ENCODE measurements at regions not wholly inside any gene's neighbourhood (a gene's known extent, or its start where the extent isn't known, plus 50 kb on each side); places are given as distances from the start of the nearest gene placed in this dataset.
A peak's percentile ranks its signal among the peaks of the same experiment; 100 is the strongest.

DNA sequence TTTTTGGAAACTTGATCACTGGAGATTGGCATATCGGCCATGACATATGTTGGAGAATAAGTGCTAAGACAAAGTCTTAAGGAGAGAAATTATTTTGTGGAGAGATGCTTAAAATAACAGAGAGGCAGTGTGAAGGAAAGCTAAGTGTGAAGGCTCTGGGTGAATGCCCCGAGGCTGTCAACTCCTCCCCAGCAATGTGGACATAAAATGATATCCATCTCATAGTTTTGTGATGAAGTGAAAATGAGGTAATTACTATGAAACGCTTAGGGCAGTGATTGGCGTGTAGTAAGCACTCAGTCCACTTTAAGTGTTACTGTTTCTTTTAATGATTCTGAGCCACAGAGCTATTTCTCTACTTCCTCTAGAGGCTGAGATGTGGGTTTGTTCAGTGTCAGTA lies 195.8 kb upstream of the KLF12 start:
- no peak for DNase-seq

DNA sequence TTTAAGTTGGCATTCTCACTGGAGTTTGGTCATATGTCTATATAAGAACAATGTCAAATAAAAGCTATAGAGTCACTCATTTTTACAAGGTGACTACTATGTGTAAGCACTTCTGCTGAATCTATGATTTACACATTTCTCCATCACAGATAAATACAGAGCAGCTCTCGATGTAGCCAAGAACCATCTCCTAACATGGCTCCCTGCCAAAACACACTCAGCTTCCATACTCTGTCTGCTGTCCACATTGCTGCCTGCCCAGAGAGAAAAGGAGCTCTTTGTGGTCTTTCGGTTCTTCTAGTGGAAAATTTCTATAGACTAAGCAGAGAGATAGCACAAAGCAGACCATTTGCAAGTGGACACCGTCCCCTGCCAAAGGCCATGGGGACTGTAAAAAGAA lies 190.9 kb upstream of the KLF12 start:
- DNase-seq: peak; percentile 80

DNA sequence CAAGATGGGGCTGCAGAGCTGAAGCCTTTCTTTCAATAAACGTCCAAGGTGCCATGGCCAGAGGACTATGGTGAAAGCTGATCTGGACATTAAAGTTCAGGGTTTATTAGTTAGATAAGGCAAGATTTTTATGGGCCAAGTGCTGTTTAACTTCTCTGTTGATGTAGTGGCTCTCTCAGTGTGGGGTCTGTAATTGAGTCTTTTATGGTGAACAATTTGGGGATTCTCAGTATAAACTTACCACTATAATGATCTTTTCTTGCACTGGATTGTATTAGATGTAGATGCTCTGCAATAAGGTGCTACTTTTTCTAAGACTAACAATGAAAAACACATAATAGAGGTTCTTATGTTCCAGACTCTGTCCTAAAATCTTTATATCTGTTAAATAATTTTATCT lies 190.1 kb upstream of the KLF12 start:
- DNase-seq: no peak

DNA sequence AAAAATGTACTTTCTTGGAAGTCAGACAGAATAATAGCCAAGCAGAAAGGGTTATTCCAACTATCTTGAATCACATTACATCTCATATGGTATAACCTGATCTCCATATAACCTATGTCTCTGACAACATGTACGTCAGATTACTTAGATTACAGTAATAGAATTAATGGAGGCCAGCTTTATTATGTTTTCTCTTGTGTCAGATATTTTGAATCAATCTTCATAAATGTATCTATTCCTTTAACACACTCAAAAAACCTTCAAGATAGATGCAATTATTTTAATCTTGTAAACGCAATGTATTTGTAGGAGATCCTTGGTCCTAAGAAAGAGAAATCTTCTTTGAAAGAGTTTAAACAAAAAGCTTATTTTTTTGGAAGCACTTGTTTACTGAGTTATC lies 188.4 kb upstream of the KLF12 start:
- no peak for DNase-seq

DNA sequence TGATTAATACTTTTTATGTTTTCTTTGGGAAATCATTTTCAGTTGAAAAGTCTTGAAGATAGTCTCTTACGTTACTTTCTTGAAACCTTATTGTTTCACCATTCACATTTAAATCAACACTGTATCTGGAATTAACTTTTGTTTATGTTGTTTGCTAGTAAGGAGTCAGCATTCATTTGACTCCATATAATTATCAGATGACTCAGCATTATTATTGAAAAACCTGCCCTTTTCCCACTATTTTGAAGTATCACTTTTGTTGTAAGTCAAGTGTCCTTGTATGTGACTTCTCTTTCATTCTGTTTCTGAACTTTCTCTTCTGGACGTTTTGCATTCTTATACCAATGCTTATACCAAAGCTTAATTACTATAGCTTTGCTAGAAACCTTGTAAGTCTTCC lies 186.1 kb upstream of the KLF12 start:
- no peak for DNase-seq

DNA sequence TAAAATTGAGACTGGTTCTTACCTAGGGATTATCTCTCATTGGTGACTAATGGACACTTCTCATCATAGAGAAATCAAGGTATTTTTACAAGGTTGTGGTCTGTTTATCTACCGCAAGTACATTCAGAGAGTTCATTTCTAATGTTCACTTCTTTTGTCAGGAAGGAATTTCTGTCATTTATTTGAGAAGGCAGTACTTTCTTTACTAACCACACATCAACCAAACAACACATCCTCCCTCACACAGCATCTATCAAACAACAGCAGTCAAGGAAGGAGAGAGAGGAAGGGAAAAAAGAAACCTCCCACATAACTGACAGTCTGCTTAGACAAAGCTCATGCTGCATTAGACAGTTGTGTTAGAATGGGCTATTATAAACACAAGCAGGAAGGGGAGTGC lies 182.3 kb upstream of the KLF12 start:
- no peak for DNase-seq

DNA sequence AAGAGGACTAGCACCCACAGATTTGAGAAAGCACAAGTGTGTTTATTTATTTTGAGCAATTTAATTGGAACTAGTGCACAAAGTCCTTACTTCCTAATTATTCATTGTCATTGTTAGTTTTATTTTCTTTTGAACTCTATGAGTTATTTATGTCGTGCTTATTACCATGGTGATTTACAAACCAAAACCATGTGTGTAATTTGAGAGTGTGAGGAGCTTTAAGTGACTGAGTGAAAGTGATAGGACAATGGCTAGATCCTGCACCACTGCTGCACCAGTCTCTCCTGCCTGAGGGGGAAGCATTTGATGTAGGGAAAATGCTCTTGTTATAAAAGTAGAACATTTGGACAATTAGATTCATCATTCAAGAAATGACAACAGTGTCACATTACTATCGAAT lies 172.3 kb upstream of the KLF12 start:
- peak; percentile 45 for DNase-seq

DNA sequence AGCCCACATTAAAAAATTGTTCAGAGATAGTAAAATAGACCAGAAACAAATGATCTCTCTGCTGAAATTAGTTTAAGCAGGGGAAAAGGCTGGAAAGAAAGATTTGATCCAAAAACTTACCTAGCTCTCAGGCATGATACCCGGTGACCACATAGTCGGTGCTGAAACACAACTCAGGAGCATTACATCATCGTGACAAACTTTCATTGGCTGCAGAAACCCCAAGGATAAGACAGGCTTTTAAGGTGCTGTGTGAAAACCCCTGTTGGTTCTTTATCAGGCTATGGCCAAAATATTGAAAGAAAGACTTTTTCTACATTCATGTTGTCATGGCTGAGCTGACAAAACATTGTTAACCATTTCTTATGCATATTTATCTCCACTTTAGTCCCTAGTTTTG lies 171.7 kb upstream of the KLF12 start:
- no peak for DNase-seq

DNA sequence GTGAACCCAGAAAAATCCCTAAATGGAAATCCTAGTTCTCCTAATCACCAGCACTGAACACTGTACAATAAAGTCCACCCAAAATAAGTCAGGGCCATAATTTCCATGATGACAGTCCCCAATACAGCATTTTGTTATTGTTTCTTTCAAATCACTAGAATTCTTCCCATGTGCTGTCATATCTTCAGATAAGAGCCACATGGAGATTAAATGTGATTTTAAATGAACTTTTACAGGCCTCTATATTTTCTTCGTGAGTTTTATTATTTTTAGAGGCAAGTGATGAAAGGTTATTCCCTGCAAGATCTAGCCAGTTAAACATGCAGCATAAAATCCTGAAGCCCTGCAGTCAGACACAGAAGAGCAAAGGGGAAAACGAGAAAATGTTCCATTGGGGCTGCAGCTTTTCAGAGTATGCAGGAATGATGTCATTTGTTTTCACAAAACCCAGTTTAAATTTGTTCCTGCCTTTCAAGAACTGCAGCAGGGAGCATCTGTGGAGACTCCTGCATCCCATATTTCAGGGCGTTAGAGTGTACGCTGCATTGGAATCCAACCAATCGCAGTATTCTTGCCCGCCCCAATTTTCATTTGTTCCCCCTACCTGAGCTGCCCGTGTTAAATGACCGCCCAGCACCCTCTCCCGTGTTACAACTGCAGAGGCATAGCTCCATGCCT lies 167.2 kb upstream of the KLF12 start:
- peak; percentile 57 for DNase-seq

DNA sequence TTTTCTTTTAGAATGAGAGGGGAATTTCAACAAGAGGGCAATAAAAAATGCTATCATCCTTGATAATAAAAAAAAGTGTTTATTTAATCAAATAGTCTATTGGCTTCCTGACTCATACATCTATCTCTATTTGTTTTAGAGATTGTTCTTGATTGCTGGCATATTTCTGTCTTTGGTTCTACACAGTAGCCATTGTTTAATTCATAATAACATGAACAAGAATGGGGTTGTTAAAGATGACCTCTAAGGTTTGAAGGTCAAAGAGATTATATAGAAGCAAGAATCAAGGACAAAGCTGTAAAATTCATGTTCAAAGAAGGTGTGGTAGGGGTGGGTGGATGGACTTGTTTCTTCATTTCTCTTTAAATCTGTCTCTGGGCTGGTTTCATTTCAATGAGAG lies 166.0 kb upstream of the KLF12 start:
- DNase-seq: no peak

DNA sequence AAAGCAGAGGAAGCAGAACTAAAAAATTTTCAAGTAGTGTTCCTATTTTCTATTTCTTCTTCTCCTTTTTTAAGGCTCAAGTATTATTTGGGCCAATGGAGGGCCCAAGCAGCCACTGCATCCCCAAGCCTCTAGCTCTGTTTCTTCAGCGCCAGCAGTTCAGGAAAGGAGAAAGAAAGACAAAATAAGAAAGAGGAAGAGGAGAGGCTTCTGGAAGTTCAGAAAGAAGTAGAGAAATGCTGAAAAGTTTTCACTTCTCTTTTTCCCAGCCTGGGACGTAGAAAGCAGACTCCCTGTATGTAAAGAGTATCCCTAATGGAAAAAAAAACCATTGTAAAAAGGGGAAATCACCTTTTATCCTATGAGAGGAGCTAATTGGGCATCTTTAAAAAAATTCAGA lies 165.5 kb upstream of the KLF12 start:
- no peak for DNase-seq

DNA sequence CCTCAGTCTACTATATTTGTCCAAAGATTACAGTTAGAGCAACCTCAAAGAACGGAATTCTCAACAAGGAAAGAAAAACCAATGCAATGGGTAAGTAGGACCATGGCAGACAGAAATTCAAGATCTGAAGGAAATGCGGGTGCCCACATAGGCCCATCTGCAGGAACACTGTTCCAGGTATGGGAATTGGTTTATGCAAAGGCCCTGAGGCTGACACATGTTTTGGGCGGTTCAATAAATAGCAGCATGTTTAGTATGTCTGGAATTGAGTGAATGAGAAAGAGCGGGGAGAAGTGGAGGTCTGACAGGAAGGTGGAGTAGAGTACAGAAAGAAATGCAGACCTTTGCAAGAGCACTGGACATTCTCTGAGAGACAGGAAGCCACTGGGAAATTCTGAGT lies 164.7 kb upstream of the KLF12 start:
- DNase-seq: no peak

DNA sequence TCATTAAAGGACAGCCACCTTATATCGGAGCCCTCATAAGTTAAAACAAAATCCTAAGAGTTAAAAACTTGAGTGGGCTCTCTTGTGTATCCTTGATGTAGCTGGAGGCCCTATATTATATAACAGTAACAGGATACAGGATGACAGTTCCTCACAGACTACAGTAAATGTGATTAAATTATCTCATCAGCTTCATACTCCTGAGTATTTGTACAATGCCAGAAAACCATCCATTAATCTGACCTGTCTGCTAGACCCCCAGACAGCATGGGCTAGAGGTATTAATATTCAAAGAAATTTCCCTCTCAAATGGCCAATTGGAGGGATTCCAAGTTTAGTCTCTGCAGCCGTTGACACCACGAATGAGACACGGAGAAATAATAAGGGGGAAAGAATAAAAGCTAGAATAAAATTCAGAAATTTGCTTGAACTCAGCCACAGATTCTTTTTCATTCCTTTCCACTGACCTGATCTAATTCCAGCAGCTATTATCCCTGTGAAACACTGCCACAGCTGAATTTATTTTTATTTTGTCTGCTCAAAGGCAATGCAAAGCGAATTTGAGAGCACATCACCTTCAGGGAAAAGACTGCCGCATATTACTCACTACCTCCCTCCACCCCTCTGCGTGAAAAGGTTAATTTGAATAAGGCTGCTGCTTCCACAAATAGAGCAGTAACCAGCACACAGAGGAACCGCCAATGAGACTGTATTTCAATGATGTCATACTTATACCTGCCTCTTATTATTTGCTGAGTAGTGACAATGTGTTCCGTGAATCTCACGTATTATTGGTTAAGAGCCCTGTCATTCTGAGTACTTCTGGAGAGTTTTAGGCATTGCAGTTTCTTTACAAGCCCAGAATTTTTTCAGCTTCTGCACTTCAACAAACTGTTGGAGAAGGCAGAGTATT lies 155.9 kb upstream of the KLF12 start:
- DNase-seq: peak; percentile 88

DNA sequence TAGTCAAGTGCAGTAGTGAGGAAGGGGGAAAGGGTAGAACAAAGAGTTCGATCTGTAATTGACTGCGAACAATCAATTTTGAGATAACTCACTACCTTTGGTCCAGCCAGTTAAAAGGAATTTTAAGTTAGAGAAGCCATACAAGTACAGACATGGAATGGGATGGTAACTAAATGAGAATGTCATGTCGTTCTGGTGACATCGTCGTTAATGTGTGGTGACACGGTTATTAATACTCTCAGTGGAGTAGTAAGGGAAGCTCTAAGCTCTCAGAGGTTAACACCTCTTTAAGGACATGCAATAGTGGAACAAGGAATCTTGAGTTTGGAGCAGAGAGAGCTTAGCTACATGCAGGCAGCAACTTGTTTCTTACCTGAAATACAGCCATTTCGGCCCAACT lies 154.9 kb upstream of the KLF12 start:
- no peak for DNase-seq

DNA sequence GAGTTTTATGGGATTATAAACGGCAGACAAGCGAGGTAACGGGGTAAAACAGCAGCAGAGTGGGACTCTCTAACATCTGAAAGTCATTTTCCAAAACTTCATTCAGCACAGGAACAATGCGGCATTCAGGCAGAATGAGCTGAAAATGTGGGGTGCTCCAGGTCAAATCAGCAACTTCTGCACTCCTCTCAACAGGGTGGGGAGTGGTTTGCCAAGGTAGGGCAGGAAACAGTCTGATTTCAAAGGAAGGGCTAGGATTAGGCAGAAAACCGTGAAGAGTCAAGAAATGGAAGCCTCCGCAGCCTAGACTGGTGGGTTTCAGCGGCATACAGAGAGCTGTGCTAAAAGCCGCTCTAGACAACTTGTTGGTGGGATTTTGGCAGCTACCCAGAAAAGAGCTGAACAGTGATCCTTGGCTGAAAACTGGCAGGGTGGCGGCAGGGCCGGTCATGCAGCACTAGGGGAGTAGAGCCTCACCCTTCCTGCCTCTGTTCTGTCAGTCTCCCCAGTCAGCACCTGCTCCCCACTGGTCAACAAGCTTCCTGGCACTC lies 154.2 kb upstream of the KLF12 start:
- no peak for DNase-seq

DNA sequence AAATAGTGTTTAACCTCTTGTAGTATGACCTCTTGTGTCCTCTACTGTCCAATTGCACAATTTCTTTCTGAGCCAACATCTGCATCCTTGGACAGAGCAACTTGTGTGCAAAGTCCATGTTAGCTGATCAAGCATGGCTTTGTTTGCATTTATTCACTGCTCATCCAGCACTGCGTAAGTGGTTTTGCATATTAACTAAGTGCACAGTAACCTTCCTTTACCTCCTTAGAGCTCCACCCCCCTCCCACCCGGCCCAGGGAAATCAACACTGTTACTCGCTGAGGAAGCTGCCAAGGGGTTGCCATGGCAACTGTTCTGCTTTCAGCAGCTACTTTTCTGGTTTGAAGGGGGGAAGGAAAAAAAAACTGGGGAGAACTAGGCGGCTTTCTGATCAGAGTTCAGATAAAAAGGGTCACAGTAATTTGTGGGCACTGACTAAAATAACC lies 153.5 kb upstream of the KLF12 start:
- DNase-seq: peak; percentile 82

DNA sequence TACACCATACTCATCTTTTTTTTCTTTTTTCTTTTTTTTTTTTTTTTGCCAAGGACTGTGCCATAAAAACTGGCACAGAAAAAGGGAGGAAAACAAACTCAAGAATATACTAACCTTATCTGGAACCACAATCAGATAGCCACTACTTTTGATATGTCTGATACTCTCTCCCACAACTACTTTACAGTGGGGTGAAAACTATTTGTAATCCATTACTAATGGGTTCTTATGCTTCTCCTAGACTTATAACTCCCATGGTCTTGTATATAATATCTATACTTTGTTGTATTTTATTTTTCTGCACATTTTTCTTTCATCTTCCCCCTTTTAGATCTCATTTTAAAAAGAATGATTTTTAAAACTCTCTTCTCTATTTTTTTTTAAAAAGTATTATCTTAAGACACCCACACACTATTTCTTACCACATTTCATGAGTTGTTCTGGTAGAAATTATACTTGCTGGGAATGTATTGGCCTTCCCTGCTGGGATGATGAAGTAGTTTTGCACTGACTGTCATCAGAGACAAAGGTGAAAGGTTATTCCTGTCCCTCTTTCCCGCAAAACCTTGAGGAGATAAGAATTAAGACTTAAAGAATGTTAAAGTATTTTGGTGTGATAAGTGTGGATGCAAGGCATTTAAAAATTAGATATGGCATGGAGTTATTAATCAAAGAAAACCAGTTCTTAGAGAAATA lies 146.7 kb upstream of the KLF12 start:
- no peak for DNase-seq

DNA sequence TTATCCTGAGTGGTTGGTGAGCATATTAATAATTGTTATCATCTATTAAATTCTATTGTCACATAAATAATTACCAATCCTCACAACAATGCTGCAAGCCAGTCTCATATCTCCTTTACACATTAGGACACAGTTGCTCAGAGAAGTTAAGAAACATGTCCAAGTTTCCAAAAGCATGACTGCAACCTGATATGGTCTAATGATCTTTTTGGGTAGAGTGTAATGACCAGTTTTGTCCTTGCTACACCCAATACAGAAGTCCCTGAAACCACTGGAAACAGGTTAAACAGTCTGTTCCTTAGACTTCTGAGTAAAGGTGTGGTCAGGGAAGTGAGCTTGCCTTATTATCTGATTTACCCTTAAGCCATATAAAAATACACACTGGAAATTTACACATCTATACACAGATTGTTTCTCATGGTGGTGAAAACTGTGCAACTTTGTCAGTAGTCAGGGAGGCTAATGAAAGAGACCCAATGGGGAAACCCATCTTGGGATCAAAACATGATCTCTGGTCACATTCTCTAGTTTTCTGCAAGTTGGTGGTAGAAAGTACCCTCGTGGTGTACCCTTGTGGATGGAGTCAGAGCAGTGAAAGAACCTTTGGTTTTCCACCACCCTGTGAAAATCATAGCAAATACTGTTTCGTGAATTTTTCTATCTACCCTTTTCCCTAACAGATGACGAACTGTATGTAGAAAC lies 146.0 kb upstream of the KLF12 start:
- no peak for DNase-seq

DNA sequence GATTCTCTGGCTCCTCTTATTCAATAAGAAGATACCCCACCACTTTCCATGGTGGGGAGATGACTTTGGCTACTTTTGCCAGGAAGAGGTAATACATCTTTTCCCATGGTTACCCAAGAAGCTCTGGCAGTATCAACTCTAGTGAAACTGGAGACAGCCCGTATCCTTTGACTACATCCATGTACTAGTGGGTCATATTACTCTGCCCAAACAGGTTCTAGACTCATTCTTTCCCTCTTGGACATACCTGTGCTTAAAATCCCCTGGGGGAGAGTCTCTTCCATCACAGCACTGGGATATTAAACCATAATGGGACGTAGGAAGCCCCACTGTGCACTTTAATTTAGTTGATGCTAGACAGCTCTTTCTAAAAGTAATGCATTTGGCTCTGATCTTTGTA lies 144.7 kb upstream of the KLF12 start:
- no peak for DNase-seq

DNA sequence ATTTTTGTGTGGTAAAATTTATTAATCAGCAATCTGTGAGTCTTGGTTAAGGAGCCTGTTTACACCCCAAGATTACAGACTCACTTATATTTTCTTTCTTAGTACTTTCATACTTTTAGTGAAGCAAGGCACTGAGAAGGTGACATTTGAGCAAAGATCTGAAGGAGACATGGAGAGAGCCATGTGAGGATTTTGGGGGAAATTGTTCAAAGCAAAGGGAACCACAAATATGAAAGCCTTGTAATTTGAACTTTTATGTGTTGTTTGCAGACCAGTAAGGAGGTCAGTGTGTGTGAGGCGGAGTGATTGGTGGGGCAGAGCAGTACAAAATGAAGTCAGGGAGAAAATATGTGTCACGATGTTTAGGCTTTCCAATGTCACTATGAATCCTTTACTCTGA lies 140.7 kb upstream of the KLF12 start:
- peak; percentile 32 for DNase-seq

DNA sequence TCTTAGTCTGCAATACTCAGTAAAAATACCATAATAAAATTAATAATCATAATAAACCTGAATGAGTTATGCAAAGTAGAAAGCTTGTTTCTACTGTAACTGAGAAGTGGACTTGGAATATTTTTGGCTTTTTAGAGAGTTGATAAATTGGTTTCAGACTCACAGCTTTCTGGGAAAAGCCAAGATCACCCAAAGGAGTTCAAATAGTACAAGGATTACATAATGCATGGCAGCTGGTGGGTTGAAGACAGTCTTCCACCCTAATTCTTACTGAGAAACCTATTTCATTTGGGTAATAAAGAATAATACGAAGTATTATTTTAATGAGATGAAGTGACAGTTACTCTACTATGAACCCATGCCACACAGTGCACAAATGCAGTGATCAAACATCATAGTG lies 139.4 kb upstream of the KLF12 start:
- no peak for DNase-seq

DNA sequence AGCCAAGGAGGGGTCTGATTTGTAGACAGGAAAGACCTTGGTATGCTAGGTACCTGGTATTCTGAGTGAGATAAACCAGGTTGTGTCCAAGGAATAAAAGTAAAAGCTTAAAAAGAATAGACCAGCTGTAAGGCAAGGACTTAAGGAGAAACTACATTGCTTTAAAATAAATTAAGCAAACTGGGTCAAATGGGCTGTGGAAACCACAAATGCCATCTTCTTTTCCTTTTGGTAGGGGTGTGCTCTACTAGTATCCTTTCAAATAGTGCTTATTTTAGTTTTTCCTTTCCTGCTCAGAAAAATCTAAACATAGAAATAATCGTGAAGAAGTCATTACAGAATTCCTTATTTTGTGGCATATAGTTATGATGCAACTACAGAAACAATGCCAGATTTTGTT lies 138.6 kb upstream of the KLF12 start:
- DNase-seq: no peak

DNA sequence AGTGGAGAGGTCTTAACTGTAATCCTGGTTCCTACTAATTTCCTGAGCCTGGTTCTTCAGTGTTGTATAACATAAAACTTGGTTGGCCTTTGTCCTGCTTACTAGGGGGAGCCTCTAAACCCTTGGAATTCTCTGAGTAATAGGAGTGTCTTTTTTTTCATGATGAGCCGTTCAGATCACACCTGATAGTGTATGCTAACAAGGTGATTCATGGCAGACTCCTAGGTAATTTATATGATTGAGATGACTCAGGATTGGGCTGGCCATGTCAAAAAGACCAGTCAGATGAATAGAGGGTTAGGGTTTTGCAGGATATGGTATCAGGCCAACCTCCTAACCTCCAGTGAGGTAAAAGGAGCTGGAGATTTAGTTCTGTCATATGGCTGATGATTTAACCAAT lies 135.8 kb upstream of the KLF12 start:
- DNase-seq: no peak
